ENCODE measurements at regions not wholly inside any gene's neighbourhood (a gene's known extent, or its start where the extent isn't known, plus 50 kb on each side); places are given as distances from the start of the nearest gene placed in this dataset.

DNA sequence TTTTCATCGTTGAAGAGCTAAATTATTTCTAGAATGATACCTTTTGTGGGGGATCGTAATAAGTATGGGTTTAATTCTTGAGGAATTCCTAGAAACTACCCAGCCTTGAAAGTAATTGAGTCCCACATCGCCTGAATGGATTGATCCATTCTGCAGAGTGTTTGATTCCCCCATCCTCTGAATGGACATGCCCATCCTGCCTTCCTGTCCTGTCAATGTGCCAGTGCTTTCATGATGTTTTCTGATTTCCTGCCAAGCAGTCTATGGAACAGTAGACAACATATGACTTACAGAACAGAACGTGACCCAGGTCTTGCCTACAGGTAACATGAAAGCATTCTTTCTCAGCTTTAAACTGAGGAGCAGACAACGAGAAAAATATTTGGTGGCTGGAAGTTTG lies 319.2 kb downstream of the DRD1 start:
- Mint-ChIP-seq H3K4me1 (ENCODE audit: low read depth) (no peaks in the 10 kb centered on the region), H3K4me3 (no peak overlapping the region), H3K27me3 (ENCODE audit: low read depth) (no peaks in the 10 kb centered on the region), H3K36me3 (ENCODE audit: low read depth) (no peaks in the 10 kb centered on the region), H3K27ac (no peak overlapping the region), H3K9me3 (ENCODE audit: insufficient read depth) (no peaks in the 10 kb centered on the region)
- POLR2A ChIA-PET, result no interaction called here
- DNase-seq, result no peak
- no peak for ATAC-seq
- CTCF ChIA-PET, result no interaction called here

DNA sequence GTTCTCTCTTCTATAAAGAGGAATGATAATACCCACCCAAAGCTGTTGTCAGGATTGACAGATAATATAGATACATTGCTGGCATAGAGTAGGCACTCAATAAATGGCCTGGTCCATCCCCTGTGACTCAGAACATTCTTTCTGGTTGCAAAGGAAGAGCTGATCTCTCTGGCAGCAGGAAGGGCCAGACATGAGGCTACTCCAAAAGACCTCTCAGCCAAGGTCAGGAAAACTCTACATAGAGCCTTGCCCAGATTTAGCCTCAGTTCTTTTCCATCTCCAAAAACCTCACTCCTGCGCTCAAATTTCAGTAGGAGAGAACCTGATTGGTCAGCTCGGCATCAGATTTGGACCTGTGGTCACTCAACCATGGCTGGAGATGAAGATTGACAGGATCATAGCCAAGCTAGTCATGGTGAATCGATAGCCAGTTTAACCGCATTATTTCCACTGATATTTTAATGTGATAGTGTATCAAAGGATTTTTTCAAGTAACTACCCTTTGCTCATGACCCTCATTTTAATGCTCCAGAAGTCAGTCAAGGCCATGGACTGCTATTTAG lies 319.6 kb downstream of the DRD1 start:
- no peak for DNase-seq
- H3K9me3 Mint-ChIP-seq (ENCODE audit: insufficient read depth), result no peaks in the 10 kb centered on the region
- no peaks in the 10 kb centered on the region for H3K36me3 Mint-ChIP-seq (ENCODE audit: low read depth)
- H3K4me3 Mint-ChIP-seq, result no peak overlapping the region
- ATAC-seq, result no peak
- H3K27ac Mint-ChIP-seq, result no peak overlapping the region
- ChIA-PET CTCF (no interaction called here), POLR2A (no interaction called here)
- H3K4me1 Mint-ChIP-seq (ENCODE audit: low read depth), result no peaks in the 10 kb centered on the region
- no peaks in the 10 kb centered on the region for H3K27me3 Mint-ChIP-seq (ENCODE audit: low read depth)

DNA sequence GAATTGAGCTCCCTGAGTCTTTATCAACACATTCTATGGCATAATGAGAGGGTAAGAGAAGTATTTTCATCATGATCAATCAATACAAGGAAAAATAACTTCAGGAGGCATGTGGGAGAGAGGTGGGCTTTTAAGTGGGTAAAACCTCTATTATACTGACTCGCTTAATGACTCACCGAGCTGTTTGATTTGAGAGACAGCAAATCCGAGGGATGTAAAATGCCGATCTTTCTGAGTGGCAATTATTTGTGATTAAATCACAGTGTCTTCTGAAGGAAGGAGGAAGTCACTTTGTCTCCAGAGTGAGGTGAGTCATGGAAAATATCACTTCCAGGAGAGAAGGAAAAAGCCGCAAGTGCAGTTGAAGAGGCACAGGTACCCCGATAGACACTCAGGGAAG lies 320.4 kb downstream of the DRD1 start:
- H3K36me3 Mint-ChIP-seq (ENCODE audit: low read depth), result no peaks in the 10 kb centered on the region
- H3K27ac Mint-ChIP-seq, result no peak overlapping the region
- H3K4me1 Mint-ChIP-seq (ENCODE audit: low read depth), result no peaks in the 10 kb centered on the region
- ChIA-PET POLR2A (no interaction called here), CTCF (no interaction called here)
- H3K27me3 Mint-ChIP-seq (ENCODE audit: low read depth), result no peaks in the 10 kb centered on the region
- H3K4me3 Mint-ChIP-seq, result no peak overlapping the region
- ATAC-seq (no peak), DNase-seq (no peak)
- H3K9me3 Mint-ChIP-seq (ENCODE audit: insufficient read depth), result no peaks in the 10 kb centered on the region

DNA sequence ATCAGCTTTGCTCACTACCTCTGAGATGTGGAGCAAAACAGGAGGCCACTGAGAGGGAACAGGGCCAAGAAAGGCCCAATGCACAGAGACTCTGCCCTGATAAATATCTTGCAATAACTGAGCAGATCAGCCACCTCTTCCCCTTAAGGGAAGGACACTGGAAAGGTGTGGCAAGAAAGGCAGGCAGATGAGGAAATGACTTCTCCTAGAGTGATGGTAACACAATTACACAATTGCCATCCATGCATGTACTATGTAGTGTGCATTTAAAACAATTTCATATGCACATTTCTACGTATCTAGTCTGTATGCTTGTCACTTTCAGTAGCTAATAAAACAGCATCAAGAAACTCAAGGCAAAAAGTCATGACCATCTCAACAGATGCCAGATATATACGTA lies 322.5 kb downstream of the DRD1 start:
- Mint-ChIP-seq H3K36me3 (ENCODE audit: low read depth) (no peaks in the 10 kb centered on the region), H3K4me1 (ENCODE audit: low read depth) (no peaks in the 10 kb centered on the region), H3K9me3 (ENCODE audit: insufficient read depth) (no peaks in the 10 kb centered on the region), H3K27me3 (ENCODE audit: low read depth) (no peaks in the 10 kb centered on the region), H3K27ac (no peak overlapping the region), H3K4me3 (no peak overlapping the region)
- POLR2A ChIA-PET, result no interaction called here
- CTCF ChIA-PET, result no interaction called here
- no peak for DNase-seq
- ATAC-seq, result no peak

DNA sequence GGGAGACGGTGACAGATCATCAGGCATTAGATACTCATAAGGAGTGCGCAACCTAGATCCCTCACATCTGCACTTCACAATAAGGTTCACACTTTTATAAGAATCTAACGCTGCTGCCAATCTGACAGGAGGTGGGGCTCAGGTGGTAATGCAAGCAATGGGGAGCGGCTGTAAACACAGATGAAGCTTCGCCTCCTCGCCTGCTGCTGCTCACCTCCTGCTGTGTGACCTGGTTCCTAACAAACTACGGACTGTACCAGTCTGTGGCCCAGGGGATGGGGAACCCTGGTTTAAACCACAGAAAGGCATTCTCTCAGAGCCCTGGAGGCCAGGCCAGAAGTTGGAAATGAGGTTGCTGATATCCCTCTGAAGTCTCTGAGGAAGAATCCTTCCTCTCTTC lies 323.6 kb downstream of the DRD1 start:
- Mint-ChIP-seq H3K9me3 (ENCODE audit: insufficient read depth) (no peaks in the 10 kb centered on the region), H3K36me3 (ENCODE audit: low read depth) (no peaks in the 10 kb centered on the region), H3K4me3 (no peak overlapping the region), H3K4me1 (ENCODE audit: low read depth) (no peaks in the 10 kb centered on the region), H3K27me3 (ENCODE audit: low read depth) (no peaks in the 10 kb centered on the region), H3K27ac (no peak overlapping the region)
- CTCF ChIA-PET, result no interaction called here
- POLR2A ChIA-PET, result no interaction called here
- ATAC-seq (no peak), DNase-seq (no peak)

DNA sequence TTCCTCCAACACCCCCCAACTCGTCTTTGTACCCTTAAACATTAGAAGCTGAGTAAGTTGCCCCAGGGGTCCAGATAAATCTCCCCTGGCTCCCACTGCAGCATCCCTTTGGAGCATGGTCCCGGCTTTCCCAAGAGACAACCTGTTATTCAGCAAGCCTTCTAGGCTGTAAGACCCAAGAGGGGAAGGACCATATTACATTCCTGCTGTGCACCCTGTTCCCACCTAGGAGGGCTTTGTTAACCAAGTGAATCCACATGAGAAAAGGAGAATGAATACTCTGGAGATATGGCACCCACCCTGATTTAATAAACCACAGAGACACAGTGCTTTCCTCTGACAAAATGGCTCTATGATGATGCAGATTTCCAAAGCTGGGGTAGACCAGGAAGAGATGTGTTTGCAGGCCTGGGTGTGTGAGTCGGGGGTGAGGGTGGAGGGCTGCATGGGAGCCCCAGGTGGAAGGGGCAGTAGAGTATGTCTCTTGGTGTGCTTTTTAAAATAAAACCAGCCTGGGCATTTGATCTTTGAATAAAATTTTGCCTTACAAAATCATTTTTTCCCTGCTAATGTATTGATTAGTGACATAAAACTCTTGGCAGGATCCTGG lies 325.2 kb downstream of the DRD1 start:
- DNase-seq, result no peak
- no peak for ATAC-seq
- H3K4me3 Mint-ChIP-seq, result no peak overlapping the region
- H3K9me3 Mint-ChIP-seq (ENCODE audit: insufficient read depth), result no peaks in the 10 kb centered on the region
- H3K4me1 Mint-ChIP-seq (ENCODE audit: low read depth), result no peaks in the 10 kb centered on the region
- no peaks in the 10 kb centered on the region for H3K27me3 Mint-ChIP-seq (ENCODE audit: low read depth)
- ChIA-PET POLR2A (no interaction called here), CTCF (no interaction called here)
- no peak overlapping the region for H3K27ac Mint-ChIP-seq
- H3K36me3 Mint-ChIP-seq (ENCODE audit: low read depth), result no peaks in the 10 kb centered on the region

DNA sequence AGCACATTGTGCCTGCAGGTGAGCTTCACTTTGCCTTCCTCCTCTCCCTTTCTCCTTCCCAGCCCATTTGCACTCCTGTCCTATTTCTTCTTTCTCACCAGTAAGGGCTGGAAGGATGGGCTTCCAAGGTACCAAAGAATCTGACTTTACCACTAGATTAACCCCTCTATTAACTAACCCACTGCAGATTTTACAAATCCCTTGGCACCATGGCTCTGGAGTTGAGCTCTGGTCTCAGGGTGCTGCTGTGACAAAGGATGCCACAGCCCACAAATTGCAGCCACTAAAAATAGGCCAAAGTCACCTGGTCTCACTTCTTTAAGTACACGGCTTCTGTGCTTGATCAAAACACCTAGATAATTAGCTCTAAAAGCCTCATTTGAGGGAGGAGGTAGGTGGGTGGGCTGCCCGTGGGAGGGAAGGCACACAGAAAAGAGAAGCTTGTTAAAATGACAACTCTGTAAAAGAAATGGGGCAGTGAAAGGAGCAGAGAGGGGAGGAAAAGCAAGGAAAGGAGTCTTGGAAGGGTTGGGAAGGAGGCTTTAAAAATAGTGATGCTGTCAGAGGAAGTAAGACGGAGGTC lies 327.4 kb downstream of the DRD1 start:
- POLR2A ChIA-PET, result no interaction called here

DNA sequence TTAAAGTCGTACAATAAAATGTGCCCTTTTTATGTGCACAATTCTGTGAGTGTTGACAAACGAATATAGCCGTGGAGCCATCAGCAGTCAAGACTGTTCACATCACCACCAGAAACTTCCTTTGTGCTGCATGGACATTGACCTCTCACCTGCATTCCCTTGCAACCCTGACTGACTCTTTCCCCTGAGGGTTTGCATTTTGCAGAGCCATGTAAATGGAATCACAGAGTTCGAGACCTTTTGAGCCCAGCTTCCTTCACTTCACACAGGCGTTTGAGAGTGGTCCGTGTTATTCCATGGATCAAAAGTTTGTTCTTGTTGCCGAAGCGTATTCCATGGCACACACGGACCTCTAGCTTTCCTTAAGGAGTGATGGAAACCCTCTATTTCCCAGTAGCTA lies 328.2 kb downstream of the DRD1 start:
- DNase-seq, result no peak
- Mint-ChIP-seq H3K36me3 (ENCODE audit: low read depth) (no peaks in the 10 kb centered on the region), H3K27ac (no peak overlapping the region), H3K9me3 (ENCODE audit: insufficient read depth) (no peaks in the 10 kb centered on the region), H3K4me3 (no peak overlapping the region), H3K4me1 (ENCODE audit: low read depth) (no peaks in the 10 kb centered on the region), H3K27me3 (ENCODE audit: low read depth) (no peaks in the 10 kb centered on the region)
- ChIA-PET POLR2A (no interaction called here), CTCF (no interaction called here)
- ATAC-seq, result no peak

More for the DNA sequence above, 327.4 kb downstream of the DRD1 start:
- no peaks in the 10 kb centered on the region for H3K27me3 Mint-ChIP-seq (ENCODE audit: low read depth)
- CTCF ChIA-PET, result no interaction called here
- DNase-seq (no peak), ATAC-seq (no peak)
- H3K4me3 Mint-ChIP-seq, result no peak overlapping the region
- H3K36me3 Mint-ChIP-seq (ENCODE audit: low read depth), result no peaks in the 10 kb centered on the region
- H3K9me3 Mint-ChIP-seq (ENCODE audit: insufficient read depth), result no peaks in the 10 kb centered on the region
- H3K4me1 Mint-ChIP-seq (ENCODE audit: low read depth), result no peaks in the 10 kb centered on the region
- no peak overlapping the region for H3K27ac Mint-ChIP-seq

DNA sequence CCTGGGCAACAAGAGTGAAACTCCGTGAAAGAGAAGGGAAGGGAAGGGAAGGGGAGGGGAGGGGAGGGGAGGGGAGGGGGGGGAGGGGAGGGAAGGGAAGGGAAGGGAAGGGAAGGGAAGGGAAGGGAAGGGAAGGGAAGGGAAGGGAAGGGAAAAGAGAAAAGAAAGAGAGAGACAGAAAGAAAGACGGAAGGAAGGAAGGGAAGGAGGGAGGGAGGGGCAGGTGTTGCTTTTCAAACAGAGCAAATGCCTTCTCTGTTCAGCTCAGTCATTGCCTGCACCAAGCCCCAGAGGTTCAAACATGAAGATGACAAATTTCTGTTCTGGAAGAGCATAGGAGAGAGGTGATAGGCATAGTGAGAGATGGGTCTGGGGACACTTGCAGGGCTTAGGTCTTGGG lies 330.0 kb downstream of the DRD1 start:
- Mint-ChIP-seq H3K27me3 (ENCODE audit: low read depth) (no peaks in the 10 kb centered on the region), H3K4me3 (no peak overlapping the region), H3K9me3 (ENCODE audit: insufficient read depth) (peaks cover 7% of the 10 kb centered on the region), H3K36me3 (ENCODE audit: low read depth) (no peaks in the 10 kb centered on the region), H3K4me1 (ENCODE audit: low read depth) (no peaks in the 10 kb centered on the region), H3K27ac (no peak overlapping the region)
- DNase-seq, result no peak
- CTCF ChIA-PET, result no interaction called here
- no peak for ATAC-seq
- POLR2A ChIA-PET, result no interaction called here

DNA sequence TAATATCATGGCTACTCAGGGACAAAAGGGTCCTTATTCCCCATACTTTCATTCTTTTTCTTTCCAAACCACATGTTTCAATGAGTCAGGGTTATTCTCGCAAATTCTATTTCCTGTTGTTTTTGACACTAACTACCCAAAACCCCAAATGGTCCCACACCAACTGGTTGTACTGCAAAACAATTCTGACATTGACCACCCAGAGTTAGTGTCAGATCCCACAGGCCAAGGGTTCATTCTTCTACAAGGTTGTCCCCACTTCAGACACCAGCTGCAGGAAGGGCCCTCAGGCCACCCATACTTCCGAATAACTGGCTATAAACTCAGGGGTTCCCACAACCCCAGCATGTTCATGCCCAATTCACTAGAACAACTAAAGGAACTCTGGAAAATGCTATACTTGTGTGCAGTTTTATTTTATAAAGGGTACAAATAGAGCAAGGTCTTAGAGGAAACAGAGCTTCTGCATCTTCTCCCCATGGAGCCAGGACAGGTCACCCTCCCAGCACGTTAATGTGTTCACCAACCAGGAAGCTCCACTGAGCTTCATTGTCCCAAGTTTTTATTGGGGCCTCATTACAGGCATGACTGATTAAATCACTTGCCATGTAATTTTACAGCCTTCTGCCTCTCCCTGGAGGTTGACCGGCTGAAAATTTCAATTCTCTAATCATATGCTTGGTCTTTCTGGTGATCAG lies 334.8 kb downstream of the DRD1 start:
- no peaks in the 10 kb centered on the region for H3K4me1 Mint-ChIP-seq (ENCODE audit: low read depth)
- CTCF ChIA-PET, result interaction anchor here (0.7 kb wide), 1 partner anchor 26 kb away, joined by 3 read pairs; no protein-coding TSS in a partner anchor

DNA sequence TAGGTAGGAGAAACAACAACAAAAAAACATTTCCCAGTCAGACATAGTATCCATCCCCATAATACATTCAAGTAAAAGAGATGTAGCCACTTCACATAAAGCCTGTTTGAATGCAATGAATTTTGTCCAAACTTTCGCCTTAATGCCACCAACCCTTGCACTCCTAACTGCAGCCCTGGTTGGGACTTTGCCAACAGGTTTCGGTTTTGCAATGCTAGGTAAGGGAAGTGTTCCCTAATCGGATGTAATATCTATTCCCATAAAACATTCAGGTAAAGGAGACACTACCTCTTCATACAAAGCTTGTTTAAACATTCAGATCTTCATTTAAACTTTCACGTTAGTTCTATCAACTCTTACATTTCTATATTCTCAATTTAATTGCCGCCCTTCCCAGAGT lies 336.1 kb downstream of the DRD1 start:
- no peak overlapping the region for H3K4me3 Mint-ChIP-seq
- no peak overlapping the region for H3K27ac Mint-ChIP-seq
- POLR2A ChIA-PET, result no interaction called here
- peaks cover 6% of the 10 kb centered on the region for H3K27me3 Mint-ChIP-seq (ENCODE audit: low read depth)
- peaks cover 7% of the 10 kb centered on the region for H3K9me3 Mint-ChIP-seq (ENCODE audit: insufficient read depth)
- CTCF ChIA-PET, result no interaction called here
- no peaks in the 10 kb centered on the region for H3K4me1 Mint-ChIP-seq (ENCODE audit: low read depth)
- H3K36me3 Mint-ChIP-seq (ENCODE audit: low read depth), result no peaks in the 10 kb centered on the region
- no peak for ATAC-seq
- DNase-seq, result no peak

More for the DNA sequence above, 334.8 kb downstream of the DRD1 start:
- no peak for ATAC-seq
- POLR2A ChIA-PET, result no interaction called here
- Mint-ChIP-seq H3K4me3 (no peak overlapping the region), H3K9me3 (ENCODE audit: insufficient read depth) (peaks cover 7% of the 10 kb centered on the region), H3K27me3 (ENCODE audit: low read depth) (peaks cover 4% of the 10 kb centered on the region), H3K36me3 (ENCODE audit: low read depth) (no peaks in the 10 kb centered on the region), H3K27ac (no peak overlapping the region)
- DNase-seq, result no peak

DNA sequence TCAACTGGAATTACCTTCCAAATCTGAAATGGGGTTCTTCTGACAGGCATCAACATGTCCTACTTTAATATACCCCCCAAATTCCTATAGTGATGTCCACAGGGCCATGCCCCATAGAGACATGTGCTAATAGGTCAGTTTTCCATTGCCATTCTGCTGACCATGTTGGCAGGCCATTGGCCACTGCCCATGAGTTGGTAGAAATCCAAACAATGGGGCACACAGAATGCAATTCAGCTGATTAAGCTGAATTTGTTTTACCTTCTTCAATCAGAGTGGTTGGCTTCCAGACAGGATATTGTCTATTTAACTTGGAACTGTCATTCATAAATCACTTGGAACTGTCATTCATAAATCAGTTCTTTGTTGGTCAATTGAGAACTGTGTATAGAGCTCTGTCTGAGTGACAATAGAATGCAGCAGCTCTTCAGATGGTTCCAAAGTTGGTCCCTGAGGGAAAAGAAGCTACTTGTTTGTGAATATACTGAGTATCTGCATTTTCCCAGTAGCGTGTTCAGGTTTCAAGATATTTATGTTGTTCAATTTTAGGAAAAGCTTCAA lies 336.9 kb downstream of the DRD1 start:
- ATAC-seq, result no peak
- Mint-ChIP-seq H3K27ac (no peak overlapping the region), H3K4me3 (no peak overlapping the region), H3K27me3 (ENCODE audit: low read depth) (peaks cover 9% of the 10 kb centered on the region), H3K36me3 (ENCODE audit: low read depth) (no peaks in the 10 kb centered on the region), H3K4me1 (ENCODE audit: low read depth) (no peaks in the 10 kb centered on the region), H3K9me3 (ENCODE audit: insufficient read depth) (peaks cover 7% of the 10 kb centered on the region)
- ChIA-PET CTCF (no interaction called here), POLR2A (no interaction called here)
- DNase-seq, result no peak

Measured in activated CD8-positive, alpha-beta T cell treated with anti-CD3 and anti-CD28 coated beads, Interleukin-2, amount 10 ng/mL, durations not matched to agents 7 days and 5 days (primary cell).